Neural cell (in vitro differentiated cells): ENCODE measurements at regions not wholly inside any gene's neighbourhood (a gene's known extent, or its start where the extent isn't known, plus 50 kb on each side); places are given as distances from the start of the nearest gene placed in this dataset.

ENCODE experiments used
- EP300 ChIP-seq: fragments of 450-650 bp; conservative IDR thresholded peaks from 2 replicates; pipeline ENCODE4 v1.6.1; 2014; ENCODE audit warnings: antibody characterized with exemption, mild to moderate bottlenecking, moderate library complexity; ENCODE audit not compliant: poor library complexity, severe bottlenecking
- EZH2 ChIP-seq: fragments of 200-600, 300-800 bp; shearing (Covaris generic), sonication (generic); IDR thresholded peaks from 2 replicates; pipeline ENCODE4 v1.6.1; 2014; ENCODE audit warnings: antibody characterized with exemption, low read length, borderline replicate concordance, mild to moderate bottlenecking; ENCODE audit not compliant: insufficient read depth, poor library complexity, severe bottlenecking
- TAF1 ChIP-seq: IDR thresholded peaks from 2 replicates; pipeline ENCODE4 v1.6.1; 2012; ENCODE audit warnings: low read depth
- TF ChIP-seq, protein P1 (sequence below): fragments of 450-650 bp; IDR thresholded peaks from 2 replicates; pipeline ENCODE4 v1.5.1; 2014; ENCODE audit warnings: antibody characterized with exemption, mild to moderate bottlenecking, moderate library complexity; ENCODE audit not compliant: poor library complexity, severe bottlenecking

GRCh38 chr14:22311636-22312035 is 277.4 kb downstream of the DAD1 start:
- no peak for TF ChIP-seq EZH2
- TF ChIP-seq EP300 = no peak
- TF ChIP-seq, protein P1, sequence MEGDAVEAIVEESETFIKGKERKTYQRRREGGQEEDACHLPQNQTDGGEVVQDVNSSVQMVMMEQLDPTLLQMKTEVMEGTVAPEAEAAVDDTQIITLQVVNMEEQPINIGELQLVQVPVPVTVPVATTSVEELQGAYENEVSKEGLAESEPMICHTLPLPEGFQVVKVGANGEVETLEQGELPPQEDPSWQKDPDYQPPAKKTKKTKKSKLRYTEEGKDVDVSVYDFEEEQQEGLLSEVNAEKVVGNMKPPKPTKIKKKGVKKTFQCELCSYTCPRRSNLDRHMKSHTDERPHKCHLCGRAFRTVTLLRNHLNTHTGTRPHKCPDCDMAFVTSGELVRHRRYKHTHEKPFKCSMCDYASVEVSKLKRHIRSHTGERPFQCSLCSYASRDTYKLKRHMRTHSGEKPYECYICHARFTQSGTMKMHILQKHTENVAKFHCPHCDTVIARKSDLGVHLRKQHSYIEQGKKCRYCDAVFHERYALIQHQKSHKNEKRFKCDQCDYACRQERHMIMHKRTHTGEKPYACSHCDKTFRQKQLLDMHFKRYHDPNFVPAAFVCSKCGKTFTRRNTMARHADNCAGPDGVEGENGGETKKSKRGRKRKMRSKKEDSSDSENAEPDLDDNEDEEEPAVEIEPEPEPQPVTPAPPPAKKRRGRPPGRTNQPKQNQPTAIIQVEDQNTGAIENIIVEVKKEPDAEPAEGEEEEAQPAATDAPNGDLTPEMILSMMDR = no peak
- no peak for TF ChIP-seq TAF1
